Kidney (tissue), 13 donors: ENCODE measurements at regions not wholly inside any gene's neighbourhood (a gene's known extent, or its start where the extent isn't known, plus 50 kb on each side); places are given as distances from the start of the nearest gene placed in this dataset.

Experiments
- DNase-seq, 5 donors: peaks; one replicate each; pipeline ENCODE4 v3.0.0-alpha.2; 2013 to 2020
- FAIRE-seq: peaks from 2 replicates; lab custom pipeline; 2012; peaks lifted over from hg19 to GRCh38; lab: Jason Lieb, UNC
- H3K27ac ChIP-seq, 2 donors: one replicate each; pipeline ENCODE4 v1.7.0; 2013; ENCODE audit warnings: low read depth in 2 of 2, low read length in 2 of 2, inconsistent platforms in 1 of 2
- H3K27me3 ChIP-seq: one replicate; pipeline ENCODE4 v1.7.1; 2013; ENCODE audit warnings: low read length, inconsistent platforms; ENCODE audit not compliant: control insufficient read depth, insufficient read depth
- H3K36me3 ChIP-seq, 3 donors: one replicate each; pipeline versions ENCODE4 v1.7.0 to v1.7.1; 2013; ENCODE audit warnings: low read length in 3 of 3, control low read depth in 1 of 3, inconsistent platforms in 1 of 3; ENCODE audit not compliant: insufficient read depth in 3 of 3, control insufficient read depth in 2 of 3
- H3K4me1 ChIP-seq, 3 donors: one replicate each; pipeline versions ENCODE4 v1.7.0 to v1.7.1; 2013; ENCODE audit warnings: low read length in 3 of 3, inconsistent platforms in 1 of 3, low read depth in 1 of 3; ENCODE audit not compliant: control insufficient read depth in 2 of 3, insufficient read depth in 2 of 3
- H3K4me3 ChIP-seq, 3 donors: one replicate each; pipeline versions ENCODE4 v1.7.0 to v1.8.1; 2013; ENCODE audit warnings: low read length in 3 of 3, control low read depth in 1 of 3, inconsistent platforms in 1 of 3
- H3K9ac ChIP-seq, 3 donors: one replicate each; pipeline versions ENCODE4 v1.7.0 to v1.7.1; 2013; ENCODE audit warnings: low read length in 3 of 3, control low read depth in 1 of 3, inconsistent platforms in 1 of 3
- H3K9me3 ChIP-seq, 3 donors: one replicate each; pipeline versions ENCODE4 v1.7.0 to v1.7.1; 2013; ENCODE audit warnings: low read length in 3 of 3, control low read depth in 1 of 3, inconsistent platforms in 1 of 3; ENCODE audit not compliant: control insufficient read depth in 2 of 3, insufficient read depth in 1 of 3
- intact Hi-C: fragments of 100-400 bp; cut with DNase I; formaldehyde crosslinking; loops from one replicate; pipeline ENCODE4 v1.11.1; 2022
- TF ChIP-seq, protein P1 (sequence below): IDR thresholded peaks from 3 replicates; pipeline ENCODE4 v1.5.1; 2012; ENCODE audit warnings: mild to moderate bottlenecking, moderate library complexity, borderline replicate concordance; ENCODE audit not compliant: insufficient read depth; ENCODE audit errors: extremely low read depth
- donor health status: control.
- donor health status: control.
- donor health status: control.
- donor health status: control.
- donor health status: control.
- donor health status: DM: yes; HTN: yes; CAD: no.
- donor health status: Normal renal cell carcinoma (clear cell type).

DNA sequence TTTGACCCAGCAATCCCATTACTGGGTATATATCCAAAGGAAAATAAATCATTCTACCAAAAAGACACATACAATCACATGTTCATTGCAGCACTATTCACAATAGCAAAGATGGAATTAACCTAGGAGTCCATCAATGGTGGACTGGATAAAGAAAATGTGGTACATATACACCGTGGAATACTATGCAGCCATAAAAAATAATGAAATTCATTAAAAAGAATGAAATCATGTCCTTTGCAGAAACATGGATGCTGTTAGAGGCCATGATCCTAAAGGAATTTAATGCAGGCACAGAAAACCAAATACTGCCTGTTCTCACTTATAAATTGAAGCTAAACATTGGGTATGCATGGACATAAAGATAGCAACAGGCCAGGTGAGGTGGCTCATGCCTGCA lies 61.9 kb upstream of the BMP6 start:
- no peak overlapping the region for H3K4me3 ChIP-seq
- H3K4me1 ChIP-seq, result no peaks in the 10 kb centered on the region
- no peaks in the 10 kb centered on the region for H3K36me3 ChIP-seq
- intact Hi-C loops, result no loop called here
- no peak for DNase-seq
- no peak for FAIRE-seq
- TF ChIP-seq, protein P1, sequence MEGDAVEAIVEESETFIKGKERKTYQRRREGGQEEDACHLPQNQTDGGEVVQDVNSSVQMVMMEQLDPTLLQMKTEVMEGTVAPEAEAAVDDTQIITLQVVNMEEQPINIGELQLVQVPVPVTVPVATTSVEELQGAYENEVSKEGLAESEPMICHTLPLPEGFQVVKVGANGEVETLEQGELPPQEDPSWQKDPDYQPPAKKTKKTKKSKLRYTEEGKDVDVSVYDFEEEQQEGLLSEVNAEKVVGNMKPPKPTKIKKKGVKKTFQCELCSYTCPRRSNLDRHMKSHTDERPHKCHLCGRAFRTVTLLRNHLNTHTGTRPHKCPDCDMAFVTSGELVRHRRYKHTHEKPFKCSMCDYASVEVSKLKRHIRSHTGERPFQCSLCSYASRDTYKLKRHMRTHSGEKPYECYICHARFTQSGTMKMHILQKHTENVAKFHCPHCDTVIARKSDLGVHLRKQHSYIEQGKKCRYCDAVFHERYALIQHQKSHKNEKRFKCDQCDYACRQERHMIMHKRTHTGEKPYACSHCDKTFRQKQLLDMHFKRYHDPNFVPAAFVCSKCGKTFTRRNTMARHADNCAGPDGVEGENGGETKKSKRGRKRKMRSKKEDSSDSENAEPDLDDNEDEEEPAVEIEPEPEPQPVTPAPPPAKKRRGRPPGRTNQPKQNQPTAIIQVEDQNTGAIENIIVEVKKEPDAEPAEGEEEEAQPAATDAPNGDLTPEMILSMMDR, result no peak
- H3K27ac ChIP-seq, result no peak overlapping the region
- no peak overlapping the region for H3K9ac ChIP-seq
- no peaks in the 10 kb centered on the region for H3K9me3 ChIP-seq
- no peaks in the 10 kb centered on the region for H3K27me3 ChIP-seq

GRCh38 chr6:7668936-7669335 lies 57.0 kb upstream of the BMP6 start:
- Histone ChIP-seq H3K9me3 (no peaks in the 10 kb centered on the region), H3K36me3 (no peaks in the 10 kb centered on the region), H3K9ac (no peak overlapping the region), H3K27ac (no peak overlapping the region), H3K4me1 (no peaks in the 10 kb centered on the region), H3K27me3 (no peaks in the 10 kb centered on the region), H3K4me3 (no peak overlapping the region)
- TF ChIP-seq, protein P1, result no peak
- no peak for FAIRE-seq
- DNase-seq, result no peak
- intact Hi-C loops, result no loop called here

- intact Hi-C loops, result no loop called here
- Histone ChIP-seq H3K27ac (no peak overlapping the region), H3K27me3 (no peaks in the 10 kb centered on the region), H3K9ac (no peak overlapping the region), H3K36me3 (no peaks in the 10 kb centered on the region), H3K4me1 (no peaks in the 10 kb centered on the region), H3K4me3 (no peak overlapping the region), H3K9me3 (no peaks in the 10 kb centered on the region)
- no peak for DNase-seq
- no peak for FAIRE-seq
- TF ChIP-seq, protein P1, result no peak
Observed at GRCh38 chr6:7669742-7670141, 56.2 kb upstream of the BMP6 start.

DNA sequence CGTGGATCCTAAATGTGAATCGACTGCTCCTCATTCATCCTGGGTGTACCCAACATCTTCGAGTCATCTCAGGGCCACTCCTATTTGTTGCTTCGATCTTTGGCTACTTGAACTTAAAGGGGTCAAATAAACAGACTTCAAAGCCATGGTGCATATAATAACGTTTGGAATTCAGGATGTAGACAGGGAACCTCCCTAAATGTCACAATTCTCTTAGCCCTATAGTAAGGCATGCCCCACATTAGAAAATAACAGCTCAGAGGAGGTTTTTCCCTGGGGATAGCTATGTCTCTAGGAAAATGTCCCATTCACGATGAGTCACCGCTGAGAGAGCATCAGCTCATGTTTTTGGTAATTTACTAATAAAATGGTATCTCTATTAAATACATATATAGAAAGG lies 54.8 kb upstream of the BMP6 start:
- no peak for FAIRE-seq

More for the DNA sequence above, 54.8 kb upstream of the BMP6 start:
- Histone ChIP-seq H3K9ac (no peak overlapping the region), H3K36me3 (no peaks in the 10 kb centered on the region), H3K27me3 (no peaks in the 10 kb centered on the region), H3K27ac (no peak overlapping the region), H3K4me3 (no peak overlapping the region), H3K4me1 (no peaks in the 10 kb centered on the region), H3K9me3 (no peaks in the 10 kb centered on the region)
- TF ChIP-seq, protein P1, result no peak
- no peak for DNase-seq
- intact Hi-C loops, result no loop called here
